AG08395 (cell line): ENCODE measurements at regions not wholly inside any gene's neighbourhood (a gene's known extent, or its start where the extent isn't known, plus 50 kb on each side); places are given as distances from the start of the nearest gene placed in this dataset.
A peak's percentile ranks its signal among the peaks of the same experiment; 100 is the strongest.

Experiments
- DNase-seq: peaks from one replicate; pipeline ENCODE4 v3.0.0; 2012; ENCODE audit warnings: mixed read lengths, low spot score

GRCh38 chr15:88403351-88403791 is 63.8 kb downstream of the MRPL46 start:
- DNase-seq, result no peak

- no peak for DNase-seq
Measured at GRCh38 chr15:88401996-88402656, 65.1 kb downstream of the MRPL46 start.

- no peak for DNase-seq
Measured at GRCh38 chr15:88401251-88401995, 65.8 kb downstream of the MRPL46 start.

- no peak for DNase-seq
Measured at GRCh38 chr15:88400591-88401250, 66.5 kb downstream of the MRPL46 start.

- no peak for DNase-seq
Measured at GRCh38 chr15:88400084-88400483, 67.1 kb downstream of the MRPL46 start.

- no peak for DNase-seq
Measured at GRCh38 chr15:88399021-88399685, 68.0 kb downstream of the MRPL46 start.

GRCh38 chr15:88398011-88398410 is 69.2 kb downstream of the MRPL46 start:
- no peak for DNase-seq

- DNase-seq, result no peak
Measured at GRCh38 chr15:88397506-88397905, 69.7 kb downstream of the MRPL46 start.

GRCh38 chr15:88395872-88396781 is 71.1 kb downstream of the MRPL46 start:
- DNase-seq, result no peak

- no peak for DNase-seq
Measured at GRCh38 chr15:88395241-88395640, 71.9 kb downstream of the MRPL46 start.

- no peak for DNase-seq
Measured at GRCh38 chr15:88394553-88395145, 72.5 kb downstream of the MRPL46 start.

- no peak for DNase-seq
Measured at GRCh38 chr15:88393719-88394519, 73.3 kb downstream of the MRPL46 start.

- DNase-seq, result no peak
Measured at GRCh38 chr15:88391700-88392099, 75.5 kb downstream of the MRPL46 start.

- DNase-seq, result no peak
Measured at GRCh38 chr15:88391006-88391405, 76.2 kb downstream of the MRPL46 start.

GRCh38 chr15:88390164-88390901 is 76.9 kb downstream of the MRPL46 start:
- no peak for DNase-seq

GRCh38 chr15:88389120-88389519 is 78.1 kb downstream of the MRPL46 start:
- DNase-seq, result no peak

GRCh38 chr15:88388686-88389085 is 78.5 kb downstream of the MRPL46 start:
- no peak for DNase-seq

GRCh38 chr15:88385078-88385700 is 82.0 kb downstream of the MRPL46 start:
- DNase-seq, result peak; percentile 53

- DNase-seq, result no peak
Measured at GRCh38 chr15:88383354-88383753, 83.8 kb downstream of the MRPL46 start.
